GM18517 (cell line): ENCODE measurements at regions not wholly inside any gene's neighbourhood (a gene's known extent, or its start where the extent isn't known, plus 50 kb on each side); places are given as distances from the start of the nearest gene placed in this dataset.
"Not testable (repeated sequence)": the region's sequence is repeated elsewhere in the genome, so short reads cannot be mapped to it uniquely, and the experiment has no call there.

Source experiments
- ATAC-seq: cut with Tn5 transposase; IDR thresholded peaks from one replicate; pipeline ENCODE4 v1.9.1; 2021; ENCODE audit warnings: mild to moderate bottlenecking, moderate library complexity; ENCODE audit not compliant: unreplicated experiment

- no peak for ATAC-seq
These were observed 115.6 kb upstream of the CDH5 start for GRCh38 chr16:66250686-66251431.

- no peak for ATAC-seq
These were observed 118.7 kb upstream of the CDH5 start for GRCh38 chr16:66247516-66248481.

- no peak for ATAC-seq
These were observed 120.6 kb upstream of the CDH5 start for GRCh38 chr16:66245868-66246267.

GRCh38 chr16:66245072-66245471 is 121.4 kb upstream of the CDH5 start:
- ATAC-seq = no peak

DNA sequence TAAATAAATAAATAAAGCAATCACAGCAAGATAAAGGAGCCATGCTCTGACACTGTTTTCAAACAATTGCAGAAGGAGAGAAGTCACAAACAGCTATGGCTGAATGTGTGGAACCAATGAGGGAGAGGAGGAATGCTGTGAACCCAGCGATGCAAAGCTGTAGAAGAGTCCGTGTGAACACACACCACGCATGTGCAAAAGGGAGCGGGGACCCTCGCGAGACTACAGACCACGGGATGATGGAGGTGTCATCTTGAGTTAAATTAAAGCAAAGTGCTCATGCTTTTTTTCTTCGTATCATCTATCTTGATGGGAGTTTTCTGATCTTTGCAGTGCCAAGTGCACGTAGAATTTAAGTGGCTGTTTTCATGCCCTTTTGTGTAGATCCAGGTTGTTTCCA is 123.8 kb upstream of the CDH5 start:
- ATAC-seq = no peak

DNA sequence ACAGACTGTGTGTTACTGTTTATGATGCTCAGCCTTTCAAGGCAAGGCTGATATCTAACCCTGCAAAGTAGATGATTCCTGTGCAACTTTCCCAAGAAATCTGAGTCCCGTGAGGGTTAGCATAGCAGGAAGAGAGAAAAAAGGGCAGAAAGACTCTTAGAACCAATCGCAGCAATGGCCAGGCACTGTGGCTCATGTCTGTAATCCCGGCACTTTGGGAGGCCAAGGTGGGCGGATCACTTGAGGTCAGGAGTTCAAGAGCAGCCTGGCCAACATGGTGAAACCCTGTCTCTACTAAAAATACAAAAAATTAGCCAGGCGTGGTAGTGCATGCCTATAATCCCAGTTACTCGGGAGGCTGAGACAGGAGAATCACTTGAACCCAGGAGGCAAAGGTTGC is 124.3 kb upstream of the CDH5 start:
- not testable (repeated sequence) for ATAC-seq

DNA sequence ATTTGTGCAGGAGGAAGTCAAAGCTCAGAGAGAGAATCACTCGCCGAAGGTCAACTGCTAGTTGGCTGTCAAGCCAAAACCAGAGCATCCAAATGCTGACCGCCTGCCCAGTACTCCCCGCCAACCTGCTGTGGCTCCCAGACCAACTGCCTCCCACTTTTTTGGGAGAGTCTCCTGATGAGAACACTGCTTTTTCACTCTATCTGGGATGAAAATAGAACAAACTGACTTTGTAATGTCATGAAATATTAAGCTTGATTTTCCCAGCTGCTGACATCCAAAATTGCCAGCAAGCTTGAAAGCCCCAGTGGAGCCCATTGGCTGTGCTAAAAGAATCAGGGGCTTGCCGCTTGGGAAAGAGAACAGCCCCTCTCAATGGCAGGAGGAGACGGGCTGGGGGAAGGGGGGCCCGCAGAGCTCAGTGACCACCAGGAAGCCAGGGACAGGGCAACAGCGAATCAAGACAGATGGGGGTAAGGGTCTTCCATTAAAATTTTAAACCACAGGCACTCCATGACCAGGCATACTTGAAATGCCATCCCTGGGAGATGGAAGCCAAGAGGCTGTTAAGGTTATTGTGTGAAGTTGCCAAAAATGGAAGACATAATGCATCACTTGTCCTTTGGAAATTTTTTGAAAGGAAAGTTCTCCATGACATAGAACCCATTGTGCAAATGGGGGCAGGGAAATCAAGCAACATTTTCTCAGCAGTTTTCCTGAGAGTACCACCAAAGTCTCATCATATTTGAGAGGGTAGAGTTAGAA is 125.7 kb upstream of the CDH5 start:
- no peak for ATAC-seq

- no peak for ATAC-seq
These were observed 126.4 kb upstream of the CDH5 start for GRCh38 chr16:66240088-66240487.

DNA sequence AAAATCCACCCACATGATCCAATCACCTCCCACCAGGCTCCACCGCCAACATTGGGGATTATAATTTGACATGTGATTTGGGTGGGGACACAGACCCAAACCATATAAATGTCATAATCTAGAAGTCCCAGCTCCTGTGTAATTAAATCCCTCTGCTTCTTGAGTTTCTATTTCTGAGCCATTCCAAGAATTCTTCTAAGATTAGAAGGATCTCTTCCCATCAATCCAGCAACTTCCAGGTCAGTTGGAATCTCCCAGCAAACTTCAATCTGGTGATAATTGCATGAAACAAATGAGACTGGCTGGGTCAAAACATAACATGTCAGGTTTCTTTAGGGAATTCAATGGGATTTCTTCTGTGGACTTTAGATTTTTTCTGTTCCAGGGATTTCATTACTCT is 127.8 kb upstream of the CDH5 start:
- ATAC-seq = no peak

GRCh38 chr16:66236301-66236700 is 130.2 kb upstream of the CDH5 start:
- no peak for ATAC-seq

- ATAC-seq = no peak
These were observed 134.9 kb upstream of the CDH5 start for GRCh38 chr16:66231452-66232160.

DNA sequence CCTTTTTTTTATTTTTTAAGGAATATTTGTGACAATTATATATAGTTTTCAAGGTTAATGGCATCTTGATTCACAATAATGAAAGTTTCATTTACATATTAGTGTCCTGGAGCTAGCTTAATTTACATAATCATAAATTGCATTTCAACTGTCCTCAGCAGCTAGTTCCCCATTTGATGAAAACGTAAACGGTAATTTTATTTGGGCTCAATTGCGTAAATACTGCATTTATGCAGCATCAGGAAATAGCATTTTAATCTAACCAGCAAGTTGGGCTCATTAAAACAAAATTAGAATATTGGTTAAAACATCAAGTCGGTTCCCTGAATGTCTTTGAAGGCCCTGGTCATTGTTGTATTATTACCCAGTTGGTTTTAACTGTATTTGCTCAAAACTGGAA is 136.8 kb upstream of the CDH5 start:
- ATAC-seq = no peak

- ATAC-seq = no peak
These were observed 137.7 kb upstream of the CDH5 start for GRCh38 chr16:66228792-66229191.

DNA sequence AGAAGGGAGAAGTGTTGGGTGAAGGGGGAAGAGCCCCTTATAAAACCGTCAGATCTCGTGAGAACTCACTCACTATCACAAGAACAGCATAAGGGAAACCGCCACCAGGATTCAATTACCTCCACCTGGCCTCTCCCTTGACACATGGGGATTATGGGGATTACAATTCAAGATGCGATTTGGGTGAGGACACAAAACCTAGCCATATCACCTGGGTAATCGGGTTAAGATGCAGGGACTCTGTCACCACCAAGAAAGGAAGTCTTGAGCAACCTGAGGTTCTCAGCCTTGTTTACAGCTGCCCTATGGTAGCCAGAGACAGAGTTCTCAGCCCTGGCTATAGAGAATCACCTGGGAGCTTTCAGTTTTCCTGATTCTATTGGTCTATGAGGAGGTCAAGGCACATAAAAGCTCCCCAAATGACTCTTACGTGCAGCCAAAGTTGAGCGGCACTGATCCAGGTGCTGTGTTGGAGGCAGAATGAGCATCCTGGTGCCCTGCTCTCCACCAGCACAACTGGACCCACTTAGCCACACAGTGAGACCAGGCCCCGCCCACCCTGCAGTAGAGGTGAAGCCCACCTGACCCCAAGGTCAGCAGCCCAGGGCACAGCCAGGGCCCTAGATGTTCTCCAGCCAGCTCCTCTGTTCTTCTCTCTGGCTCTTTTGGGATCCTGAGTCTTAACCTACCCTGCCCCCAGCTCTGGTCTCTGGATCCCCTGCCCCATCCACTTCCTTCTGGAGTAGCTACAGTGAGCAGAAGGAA is 138.5 kb upstream of the CDH5 start:
- ATAC-seq = no peak

- ATAC-seq = no peak
These were observed 139.7 kb upstream of the CDH5 start for GRCh38 chr16:66226762-66227161.

GRCh38 chr16:66225696-66226095 is 140.8 kb upstream of the CDH5 start:
- ATAC-seq = no peak

DNA sequence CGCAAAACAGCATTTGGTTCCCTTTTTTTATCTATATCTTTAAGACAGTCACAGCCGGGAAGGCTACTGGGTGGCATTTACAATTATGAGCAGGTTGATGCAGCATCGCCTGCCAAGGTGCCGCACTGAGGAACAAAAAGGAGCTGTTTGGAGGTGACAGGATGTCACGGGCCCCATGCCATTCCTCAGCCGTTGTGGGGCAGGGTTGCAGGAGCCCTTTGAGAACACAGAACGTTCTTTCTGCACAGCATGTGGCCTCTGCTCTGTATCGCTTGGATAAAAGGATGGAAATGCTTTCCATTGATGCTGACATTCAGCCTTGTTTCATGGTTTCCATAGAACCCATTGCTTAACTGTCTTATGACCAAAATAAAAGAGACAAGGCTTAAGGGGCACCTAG is 141.9 kb upstream of the CDH5 start:
- ATAC-seq = no peak

GRCh38 chr16:66224186-66224585 is 142.3 kb upstream of the CDH5 start:
- ATAC-seq = no peak

- no peak for ATAC-seq
These were observed 143.2 kb upstream of the CDH5 start for GRCh38 chr16:66223176-66223780.

DNA sequence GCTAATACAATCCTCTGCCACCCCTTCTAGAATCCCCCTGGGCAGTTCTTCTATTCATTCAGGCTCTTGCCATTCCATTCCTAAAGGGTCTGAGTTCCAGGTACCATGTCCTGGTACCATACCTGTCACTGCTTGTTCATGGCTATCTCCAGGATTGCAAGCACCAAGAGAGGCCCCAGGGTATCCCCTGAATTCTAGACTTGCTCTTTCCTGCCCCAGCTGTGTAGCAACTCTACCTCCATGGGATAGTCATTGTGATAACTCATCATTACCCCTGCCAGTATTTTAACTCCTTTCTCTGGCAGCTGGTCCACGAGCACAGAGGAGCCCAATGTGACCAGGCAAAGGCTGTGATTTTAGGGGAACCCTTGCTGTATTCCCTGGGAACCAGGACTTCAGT is 143.7 kb upstream of the CDH5 start:
- ATAC-seq = no peak
